ENCODE measurements at regions not wholly inside any gene's neighbourhood (a gene's known extent, or its start where the extent isn't known, plus 50 kb on each side); places are given as distances from the start of the nearest gene placed in this dataset.

GRCh38 chr3:177401375-177401774 is 204.1 kb upstream of the TBL1XR1 start:
- peaks cover 9% of the 10 kb centered on the region for H3K4me1 ChIP-seq (ENCODE audit: insufficient read depth, low read length, poor library complexity, severe bottlenecking)
- H3K9me3 ChIP-seq (ENCODE audit: low read depth, low read length, poor library complexity, severe bottlenecking): no peaks in the 10 kb centered on the region
- no peak overlapping the region for H3K27ac ChIP-seq (ENCODE audit: low read depth, low read length, poor library complexity, severe bottlenecking)
- intact Hi-C loops (cut with micrococcal nuclease; ENCODE audit: unreplicated experiment): no loop called here
- BruUV-seq (replicated peaks): no TSS peak
- TF ChIP-seq CTCF (conservative IDR thresholded peaks at IDR 0.05; ENCODE audit: low read depth, low read length) (no peak), EZH2 (IDR thresholded peaks at IDR 0.05; ENCODE audit: borderline replicate concordance, low read depth, low read length, poor library complexity, severe bottlenecking) (no peak)
- POLR2A ChIA-PET (ENCODE audit: low non-redundant PET): no interaction called here
- H3K36me3 ChIP-seq (ENCODE audit: insufficient read depth, low read length, poor library complexity, severe bottlenecking): no peaks in the 10 kb centered on the region
- H3K27me3 ChIP-seq (replicated peaks; ENCODE audit: insufficient read depth, low read depth, low read length, poor library complexity): no peaks in the 10 kb centered on the region
- no peak overlapping the region for H3K4me3 ChIP-seq (ENCODE audit: low read depth, low read length, poor library complexity, severe bottlenecking)
- CTCF ChIA-PET: no interaction called here
- no peak for DNase-seq (ENCODE audit: low spot score)

GRCh38 chr3:177402533-177402932 is 205.3 kb upstream of the TBL1XR1 start:
- intact Hi-C loops (cut with micrococcal nuclease; ENCODE audit: unreplicated experiment): no loop called here
- POLR2A ChIA-PET (ENCODE audit: low non-redundant PET): no interaction called here
- no peak for TF ChIP-seq EZH2 (IDR thresholded peaks at IDR 0.05; ENCODE audit: borderline replicate concordance, low read depth, low read length, poor library complexity, severe bottlenecking)
- no peak for TF ChIP-seq CTCF (conservative IDR thresholded peaks at IDR 0.05; ENCODE audit: low read depth, low read length)
- H3K4me1 ChIP-seq (ENCODE audit: insufficient read depth, low read length, poor library complexity, severe bottlenecking): peaks cover 5% of the 10 kb centered on the region
- DNase-seq (ENCODE audit: low spot score): no peak
- BruUV-seq (replicated peaks): no TSS peak
- H3K27ac ChIP-seq (ENCODE audit: low read depth, low read length, poor library complexity, severe bottlenecking): no peak overlapping the region
- H3K9me3 ChIP-seq (ENCODE audit: low read depth, low read length, poor library complexity, severe bottlenecking): no peaks in the 10 kb centered on the region
- no peaks in the 10 kb centered on the region for H3K36me3 ChIP-seq (ENCODE audit: insufficient read depth, low read length, poor library complexity, severe bottlenecking)
- no peak overlapping the region for H3K4me3 ChIP-seq (ENCODE audit: low read depth, low read length, poor library complexity, severe bottlenecking)
- no peaks in the 10 kb centered on the region for H3K27me3 ChIP-seq (replicated peaks; ENCODE audit: insufficient read depth, low read depth, low read length, poor library complexity)
- CTCF ChIA-PET: no interaction called here

GRCh38 chr3:177405191-177405672 is 207.9 kb upstream of the TBL1XR1 start:
- Histone ChIP-seq H3K4me3 (ENCODE audit: low read depth, low read length, poor library complexity, severe bottlenecking) (no peak overlapping the region), H3K27me3 (replicated peaks; ENCODE audit: insufficient read depth, low read depth, low read length, poor library complexity) (no peaks in the 10 kb centered on the region), H3K36me3 (ENCODE audit: insufficient read depth, low read length, poor library complexity, severe bottlenecking) (no peaks in the 10 kb centered on the region), H3K27ac (ENCODE audit: low read depth, low read length, poor library complexity, severe bottlenecking) (no peak overlapping the region), H3K9me3 (ENCODE audit: low read depth, low read length, poor library complexity, severe bottlenecking) (no peaks in the 10 kb centered on the region), H3K4me1 (ENCODE audit: insufficient read depth, low read length, poor library complexity, severe bottlenecking) (peaks cover 5% of the 10 kb centered on the region)
- no peak for TF ChIP-seq EZH2 (IDR thresholded peaks at IDR 0.05; ENCODE audit: borderline replicate concordance, low read depth, low read length, poor library complexity, severe bottlenecking)
- no peak for TF ChIP-seq CTCF (conservative IDR thresholded peaks at IDR 0.05; ENCODE audit: low read depth, low read length)
- BruUV-seq (replicated peaks): no TSS peak
- intact Hi-C loops (cut with micrococcal nuclease; ENCODE audit: unreplicated experiment): no loop called here
- POLR2A ChIA-PET (ENCODE audit: low non-redundant PET): no interaction called here
- DNase-seq (ENCODE audit: low spot score): no peak
- CTCF ChIA-PET: no interaction called here

Measured in A673 (cell line).